B cell (primary cell): ENCODE measurements at regions not wholly inside any gene's neighbourhood (a gene's known extent, or its start where the extent isn't known, plus 50 kb on each side); places are given as distances from the start of the nearest gene placed in this dataset.

Source experiments
- ATAC-seq: fragments of 200-7000 bp; cut with Tn5 transposase; one replicate; pipeline ENCODE4 v1.10.0; 2021; ENCODE audit warnings: low read depth, mild to moderate bottlenecking, moderate number of reproducible peaks, moderate library complexity
- CTCF ChIA-PET: fragments of 350-600 bp; sonication (Branson Sonifier 250); formaldehyde crosslinking; loops from one replicate; lab custom pipeline; 2021; ENCODE audit warnings: antibody characterized with exemption, inconsistent platforms; lab: Charles Lee
- POLR2A ChIA-PET: fragments of 350-600 bp; sonication (Branson Sonifier 250); formaldehyde crosslinking; loops from one replicate; lab custom pipeline; 2021; ENCODE audit warnings: antibody characterized with exemption; lab: Charles Lee
- DNase-seq: peaks from one replicate; pipeline ENCODE4 v3.0.0; 2013
- H2AFZ ChIP-seq: 2 replicates; pipeline ENCODE4 v1.6.1; 2012; ENCODE audit warnings: mild to moderate bottlenecking, low read depth, low read length; ENCODE audit not compliant: insufficient read depth, poor library complexity, severe bottlenecking
- H3K27ac ChIP-seq, 2 donors: 1 replicate in 1 of 2; 2 replicates in 1 of 2; pipeline ENCODE4 v1.5.1; 2012 to 2013; ENCODE audit warnings: low read length in 2 of 2, mild to moderate bottlenecking in 2 of 2, moderate library complexity in 1 of 2
- H3K27me3 ChIP-seq, 4 experiments: fragments of 200-600 bp in 1 of 4; sonication (generic) in 1 of 4; replicated peaks in 1 of 4; 1 replicate in 2 of 4; 2 replicates in 2 of 4; pipeline versions ENCODE4 v1.6.1 to v1.7.0; 2013 to 2016; ENCODE audit warnings: low read length in 3 of 4, mild to moderate bottlenecking in 2 of 4, mixed read lengths in 1 of 4, moderate library complexity in 1 of 4; ENCODE audit not compliant: insufficient read depth in 4 of 4, control insufficient read depth in 3 of 4; ENCODE audit errors: control extremely low read depth in 1 of 4
- H3K36me3 ChIP-seq, 2 experiments: replicated peaks in 1 of 2; 1 replicate in 1 of 2; 2 replicates in 1 of 2; pipeline versions ENCODE4 v1.6.1 to v1.7.1; 2013; ENCODE audit warnings: low read length in 1 of 2; ENCODE audit not compliant: insufficient read depth in 2 of 2, control insufficient read depth in 1 of 2; ENCODE audit errors: control extremely low read depth in 1 of 2, extremely low read depth in 1 of 2
- H3K4me1 ChIP-seq, 2 donors: fragments of 200-600 bp in 1 of 2; sonication (generic) in 1 of 2; 1 replicate in 1 of 2; 2 replicates in 1 of 2; pipeline versions ENCODE4 v1.5.1 to v1.6.1; 2013 to 2017; ENCODE audit warnings: low read length in 2 of 2; ENCODE audit not compliant: control insufficient read depth in 2 of 2, insufficient read depth in 2 of 2
- H3K4me2 ChIP-seq: replicated peaks from 2 replicates; pipeline ENCODE3; 2012; ENCODE audit warnings: mild to moderate bottlenecking, low read depth, low read length; ENCODE audit not compliant: poor library complexity, severe bottlenecking
- H3K4me3 ChIP-seq, 5 experiments: fragments of 200-600 bp in 1 of 5; sonication (generic) in 1 of 5; 1 replicate in 3 of 5; 2 replicates in 2 of 5; pipeline versions ENCODE4 v1.5.1 to v1.7.0; 2011 to 2016; ENCODE audit warnings: low read length in 4 of 5, mild to moderate bottlenecking in 4 of 5, low read depth in 2 of 5, control low read depth in 1 of 5, moderate library complexity in 1 of 5; ENCODE audit not compliant: insufficient read depth in 1 of 5; ENCODE audit errors: control extremely low read depth in 1 of 5, extremely low read depth in 1 of 5
- H3K79me2 ChIP-seq: fragments of 200-600 bp; sonication (generic); one replicate; pipeline ENCODE4 v1.6.0; 2016; ENCODE audit warnings: low read length; ENCODE audit not compliant: control insufficient read depth, insufficient read depth
- H3K9ac ChIP-seq: fragments of 200-600 bp; sonication (generic); 2 replicates; pipeline ENCODE4 v1.6.1; 2017; ENCODE audit warnings: mild to moderate bottlenecking, low read length, moderate library complexity
- H3K9me3 ChIP-seq, 3 donors: one replicate each; pipeline versions ENCODE4 v1.6.1 to v1.7.1; 2013; ENCODE audit warnings: low read length in 2 of 3; ENCODE audit not compliant: control insufficient read depth in 2 of 3, insufficient read depth in 1 of 3; ENCODE audit errors: control extremely low read depth in 1 of 3
- H4K20me1 ChIP-seq: 2 replicates; pipeline ENCODE4 v1.6.0; 2012; ENCODE audit warnings: mild to moderate bottlenecking, low read length; ENCODE audit not compliant: insufficient read depth, control insufficient read depth, poor library complexity, severe bottlenecking
- H3K27ac Mint-ChIP-seq: one replicate; pipeline ENCODE4 v1.8.0; 2021; ENCODE audit warnings: mixed read lengths
- H3K27me3 Mint-ChIP-seq: one replicate; pipeline ENCODE4 v1.8.0; 2021; ENCODE audit warnings: mixed read lengths
- H3K4me1 Mint-ChIP-seq: one replicate; pipeline ENCODE4 v1.8.0; 2021; ENCODE audit warnings: mixed read lengths
- H3K4me3 Mint-ChIP-seq: one replicate; pipeline ENCODE4 v1.8.0; 2021; ENCODE audit warnings: mixed read lengths
- H3K9me3 Mint-ChIP-seq: one replicate; pipeline ENCODE4 v1.8.0; 2022; ENCODE audit warnings: mixed read lengths; ENCODE audit not compliant: insufficient read depth
- EZH2 ChIP-seq: IDR thresholded peaks from 2 replicates; pipeline ENCODE4 v1.6.1; 2012; ENCODE audit warnings: borderline replicate concordance, low read depth, mild to moderate bottlenecking, moderate library complexity, low read length; ENCODE audit not compliant: insufficient read depth, poor library complexity, severe bottlenecking
- WGBS: methylation state at CpG from one replicate; pipeline ENCODE4 v1.1.5; 2013; ENCODE audit warnings: missing lambda C conversion rate; ENCODE audit not compliant: insufficient coverage; 5-methylcytosine and 5-hydroxymethylcytosine counted together
- intact Hi-C: fragments of 100-400 bp; cut with micrococcal nuclease; formaldehyde crosslinking; loops from one replicate; pipeline ENCODE4 v1.10.0; 2022
- TF ChIP-seq, protein P1 (sequence below): fragments of 200-600 bp; IDR thresholded peaks from one replicate; pipeline ENCODE4 v1.8.0; 2022; ENCODE audit warnings: antibody characterized with exemption, mild to moderate bottlenecking

GRCh38 chr11:15580775-15581095, 466.0 kb downstream of the INSC start:
- H4K20me1 ChIP-seq = no peaks in the 10 kb centered on the region
- TF ChIP-seq EZH2 = no peak
- TF ChIP-seq, protein P1, sequence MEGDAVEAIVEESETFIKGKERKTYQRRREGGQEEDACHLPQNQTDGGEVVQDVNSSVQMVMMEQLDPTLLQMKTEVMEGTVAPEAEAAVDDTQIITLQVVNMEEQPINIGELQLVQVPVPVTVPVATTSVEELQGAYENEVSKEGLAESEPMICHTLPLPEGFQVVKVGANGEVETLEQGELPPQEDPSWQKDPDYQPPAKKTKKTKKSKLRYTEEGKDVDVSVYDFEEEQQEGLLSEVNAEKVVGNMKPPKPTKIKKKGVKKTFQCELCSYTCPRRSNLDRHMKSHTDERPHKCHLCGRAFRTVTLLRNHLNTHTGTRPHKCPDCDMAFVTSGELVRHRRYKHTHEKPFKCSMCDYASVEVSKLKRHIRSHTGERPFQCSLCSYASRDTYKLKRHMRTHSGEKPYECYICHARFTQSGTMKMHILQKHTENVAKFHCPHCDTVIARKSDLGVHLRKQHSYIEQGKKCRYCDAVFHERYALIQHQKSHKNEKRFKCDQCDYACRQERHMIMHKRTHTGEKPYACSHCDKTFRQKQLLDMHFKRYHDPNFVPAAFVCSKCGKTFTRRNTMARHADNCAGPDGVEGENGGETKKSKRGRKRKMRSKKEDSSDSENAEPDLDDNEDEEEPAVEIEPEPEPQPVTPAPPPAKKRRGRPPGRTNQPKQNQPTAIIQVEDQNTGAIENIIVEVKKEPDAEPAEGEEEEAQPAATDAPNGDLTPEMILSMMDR = no peak
- no peaks in the 10 kb centered on the region for H3K4me1 ChIP-seq
- no peaks in the 10 kb centered on the region for H3K27me3 ChIP-seq
- Mint-ChIP-seq H3K4me1 (no peaks in the 10 kb centered on the region), H3K9me3 (no peaks in the 10 kb centered on the region), H3K4me3 (no peak overlapping the region), H3K27ac (no peak overlapping the region), H3K27me3 (no peaks in the 10 kb centered on the region)
- no peak overlapping the region for H3K4me2 ChIP-seq
- POLR2A ChIA-PET = no interaction called here
- CTCF ChIA-PET = no interaction called here
- no peaks in the 10 kb centered on the region for H3K36me3 ChIP-seq
- no peaks in the 10 kb centered on the region for H3K79me2 ChIP-seq
- H3K9me3 ChIP-seq = peaks cover 0 to 7% (median 0%) of the 10 kb centered on the region in 3 donors
- H3K9ac ChIP-seq = no peak overlapping the region
- intact Hi-C loops = no loop called here
- no peak overlapping the region for H2AFZ ChIP-seq
- no peak overlapping the region for H3K4me3 ChIP-seq
- WGBS = 90% methylated on average over 3 of the region's 3 CpGs
- DNase-seq (no peak), ATAC-seq (no peak)
- H3K27ac ChIP-seq = no peak overlapping the region

DNA sequence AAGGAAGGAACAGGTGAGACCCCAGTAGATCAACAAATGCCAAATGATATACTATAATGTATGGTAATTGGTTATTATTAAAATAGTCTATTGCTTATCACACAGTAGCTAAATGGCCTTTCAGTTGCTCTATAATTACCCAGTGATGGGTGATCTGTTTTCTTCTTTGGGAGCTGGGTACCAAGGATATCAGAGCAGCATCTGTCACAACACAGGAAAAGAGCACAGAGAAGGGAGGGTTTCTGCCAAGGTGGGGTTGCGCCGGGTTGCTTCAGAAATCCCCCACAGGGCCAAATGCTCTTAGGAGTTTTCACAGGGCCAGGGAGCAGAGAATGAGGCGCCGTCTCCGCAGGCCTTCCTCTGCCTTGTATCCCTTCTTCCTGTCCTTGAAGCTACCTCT, 469.4 kb downstream of the INSC start:
- Mint-ChIP-seq H3K27ac (no peak overlapping the region), H3K4me3 (no peak overlapping the region), H3K9me3 (no peaks in the 10 kb centered on the region), H3K27me3 (no peaks in the 10 kb centered on the region), H3K4me1 (no peaks in the 10 kb centered on the region)
- DNase-seq (no peak), ATAC-seq (no peak)
- H3K4me2 ChIP-seq = no peak overlapping the region
- WGBS = 86% methylated on average over 2 of the region's 5 CpGs
- peaks cover 0 to 3% (median 0%) of the 10 kb centered on the region in 3 donors for H3K9me3 ChIP-seq
- no peaks in the 10 kb centered on the region for H3K79me2 ChIP-seq
- H3K27ac ChIP-seq = no peak overlapping the region
- ChIA-PET POLR2A (no interaction called here), CTCF (no interaction called here)
- H3K4me3 ChIP-seq = no peak overlapping the region
- H3K36me3 ChIP-seq = no peaks in the 10 kb centered on the region
- H2AFZ ChIP-seq = no peak overlapping the region
- H3K9ac ChIP-seq = no peak overlapping the region
- no peak for TF ChIP-seq EZH2
- TF ChIP-seq, protein P1 = no peak
- H3K4me1 ChIP-seq = no peaks in the 10 kb centered on the region
- H4K20me1 ChIP-seq = no peaks in the 10 kb centered on the region
- intact Hi-C loops = no loop called here
- no peaks in the 10 kb centered on the region for H3K27me3 ChIP-seq
